ENCODE measurements at regions not wholly inside any gene's neighbourhood (a gene's known extent, or its start where the extent isn't known, plus 50 kb on each side); places are given as distances from the start of the nearest gene placed in this dataset.

DNA sequence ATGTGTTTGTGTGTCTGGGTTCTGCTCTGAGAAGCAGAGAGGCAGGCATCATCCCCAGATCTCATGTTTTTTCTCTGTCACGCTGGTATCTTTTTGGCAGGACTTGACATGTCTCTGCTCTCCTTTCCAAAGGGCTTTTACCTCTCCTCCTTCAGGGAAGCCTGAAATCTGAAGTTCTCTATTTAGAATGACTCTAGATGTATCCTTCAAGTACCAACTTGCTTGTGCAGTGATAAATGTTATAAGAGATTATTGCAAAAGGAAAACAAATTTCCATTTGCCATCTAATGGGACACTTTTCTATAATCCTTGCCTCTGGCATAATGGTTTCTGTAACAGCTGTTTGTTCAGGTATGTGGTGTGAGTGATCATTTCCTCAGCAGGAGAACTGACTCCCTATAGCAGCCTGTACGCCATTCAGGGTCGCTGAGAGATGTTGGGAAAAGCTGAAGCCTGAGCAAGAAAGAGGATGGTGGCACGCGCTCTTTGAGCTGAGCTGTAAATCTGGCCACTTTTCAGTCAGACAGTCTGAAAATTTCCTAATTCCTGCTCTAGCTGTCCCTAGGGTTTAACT is 72.5 kb downstream of the CNGA2 start:
- TF ChIP-seq CTCF (IDR thresholded peaks at IDR 0.05), result no peak
- TF ChIP-seq POLR2AphosphoS5 (IDR thresholded peaks at IDR 0.05), result no peak
- TF ChIP-seq POLR2A (IDR thresholded peaks at IDR 0.05), result no peak
- no peak for TF ChIP-seq EP300 (IDR thresholded peaks at IDR 0.05)
